ENCODE measurements at regions not wholly inside any gene's neighbourhood (a gene's known extent, or its start where the extent isn't known, plus 50 kb on each side); places are given as distances from the start of the nearest gene placed in this dataset.

- no peak for TF ChIP-seq CTCF (IDR thresholded peaks at IDR 0.05; ENCODE audit: insufficient read depth, low read depth, low read length, missing control alignments)
- no peak for DNase-seq (ENCODE audit: low read depth)
- H3K4me3 ChIP-seq (ENCODE audit: low read depth, low read length): no peak overlapping the region
Measured at GRCh38 chr18:21991886-21992285, 177.5 kb upstream of the GATA6 start.

GRCh38 chr18:21996351-21996826 lies 173.0 kb upstream of the GATA6 start:
- no peak for TF ChIP-seq CTCF (IDR thresholded peaks at IDR 0.05; ENCODE audit: insufficient read depth, low read depth, low read length, missing control alignments)
- DNase-seq (ENCODE audit: low read depth): no peak
- no peak overlapping the region for H3K4me3 ChIP-seq (ENCODE audit: low read depth, low read length)

GRCh38 chr18:21997207-21998143 lies 171.9 kb upstream of the GATA6 start:
- TF ChIP-seq CTCF (IDR thresholded peaks at IDR 0.05; ENCODE audit: insufficient read depth, low read depth, low read length, missing control alignments): peak; percentile 79
- peak; percentile 55 for DNase-seq (ENCODE audit: low read depth)

GRCh38 chr18:21998486-21998885 lies 170.9 kb upstream of the GATA6 start:
- no peak for DNase-seq (ENCODE audit: low read depth)
- TF ChIP-seq CTCF (IDR thresholded peaks at IDR 0.05; ENCODE audit: insufficient read depth, low read depth, low read length, missing control alignments): no peak
- no peak overlapping the region for H3K4me3 ChIP-seq (ENCODE audit: low read depth, low read length)

More at GRCh38 chr18:21997207-21998143, 171.9 kb upstream of the GATA6 start:
- H3K4me3 ChIP-seq (ENCODE audit: low read depth, low read length): no peak overlapping the region

- DNase-seq (ENCODE audit: low read depth): no peak
- no peak overlapping the region for H3K4me3 ChIP-seq (ENCODE audit: low read depth, low read length)
- no peak for TF ChIP-seq CTCF (IDR thresholded peaks at IDR 0.05; ENCODE audit: insufficient read depth, low read depth, low read length, missing control alignments)
Measured at GRCh38 chr18:22001912-22002487, 167.4 kb upstream of the GATA6 start.

GRCh38 chr18:22005191-22005841 lies 164.1 kb upstream of the GATA6 start:
- TF ChIP-seq CTCF (IDR thresholded peaks at IDR 0.05; ENCODE audit: insufficient read depth, low read depth, low read length, missing control alignments): no peak
- H3K4me3 ChIP-seq (ENCODE audit: low read depth, low read length): no peak overlapping the region
- DNase-seq (ENCODE audit: low read depth): no peak

Measured in GM12865 (cell line).